Activated CD4-positive, CD25-positive, alpha-beta regulatory T cell treated with anti-CD3 and anti-CD28 coated beads, Interleukin-2, amount 50 U/mL, for 24 hours (primary cell): ENCODE measurements at regions not wholly inside any gene's neighbourhood (a gene's known extent, or its start where the extent isn't known, plus 50 kb on each side); places are given as distances from the start of the nearest gene placed in this dataset.

Source experiments
- ATAC-seq, 2 donors: fragments of 150-1000 bp; cut with Tn5 transposase; one replicate each; pipeline ENCODE4 v1.10.0; 2021; ENCODE audit warnings: mild to moderate bottlenecking in 1 of 2, moderate library complexity in 1 of 2

GRCh38 chr19:28834996-28835395 is 378.0 kb downstream of the UQCRFS1 start:
- no peak for ATAC-seq

- ATAC-seq = no peak
Observed at GRCh38 chr19:28831462-28831861, 381.5 kb downstream of the UQCRFS1 start.

GRCh38 chr19:28829762-28830161 is 383.2 kb downstream of the UQCRFS1 start:
- no peak for ATAC-seq

- no peak for ATAC-seq
Observed at GRCh38 chr19:28829359-28829758, 383.6 kb downstream of the UQCRFS1 start.

GRCh38 chr19:28828276-28828870 is 384.6 kb downstream of the UQCRFS1 start:
- ATAC-seq = no peak

- ATAC-seq = no peak
Observed at GRCh38 chr19:28827382-28827781, 385.6 kb downstream of the UQCRFS1 start.

- ATAC-seq = no peak
Observed at GRCh38 chr19:28823338-28823961, 389.5 kb downstream of the UQCRFS1 start.

- ATAC-seq = no peak
Observed at GRCh38 chr19:28820289-28820688, 392.7 kb downstream of the UQCRFS1 start.

GRCh38 chr19:28815257-28815656 is 397.7 kb downstream of the UQCRFS1 start:
- no peak for ATAC-seq

- no peak for ATAC-seq
Observed at GRCh38 chr19:28794301-28794700, 418.6 kb downstream of the UQCRFS1 start.

GRCh38 chr19:28793391-28794168 is 419.4 kb downstream of the UQCRFS1 start:
- no peak for ATAC-seq

GRCh38 chr19:28785971-28786370 is 427.0 kb downstream of the UQCRFS1 start:
- ATAC-seq = no peak

- ATAC-seq = no peak
Observed at GRCh38 chr19:28764066-28764465, 448.9 kb downstream of the UQCRFS1 start.

GRCh38 chr19:28746478-28746877 is 466.5 kb downstream of the UQCRFS1 start:
- ATAC-seq = no peak

GRCh38 chr19:28744943-28745342 is 468.0 kb downstream of the UQCRFS1 start:
- no peak for ATAC-seq

GRCh38 chr19:28744014-28744413 is 468.9 kb downstream of the UQCRFS1 start:
- ATAC-seq = no peak

- peak in 1 of 2 donors; percentile 41 for ATAC-seq
Observed at GRCh38 chr19:28737021-28737895, 475.7 kb downstream of the UQCRFS1 start.

GRCh38 chr19:28736528-28736927 is 476.4 kb downstream of the UQCRFS1 start:
- no peak for ATAC-seq

- ATAC-seq = no peak
Observed at GRCh38 chr19:28731577-28731976, 481.4 kb downstream of the UQCRFS1 start.

GRCh38 chr19:28730791-28731512 is 482.0 kb downstream of the UQCRFS1 start:
- no peak for ATAC-seq

- ATAC-seq = peak in 1 of 2 donors; percentile 55
Observed at GRCh38 chr19:28727480-28728159, 485.3 kb downstream of the UQCRFS1 start.
